Gastroesophageal sphincter (tissue), 4 donors: ENCODE measurements at regions not wholly inside any gene's neighbourhood (a gene's known extent, or its start where the extent isn't known, plus 50 kb on each side); places are given as distances from the start of the nearest gene placed in this dataset.

Source experiments
- ATAC-seq: fragments of 150-250 bp; one replicate; pipeline ENCODE4 v1.9.1; 2016; ENCODE audit warnings: mild to moderate bottlenecking, moderate library complexity
- H3K27ac ChIP-seq, 4 donors: fragments of 200-600 bp; sonication (generic) in 3 of 4; 1 replicate in 3 of 4; 2 replicates in 1 of 4; pipeline ENCODE4 v1.5.1; 2016 to 2019
- H3K27me3 ChIP-seq: fragments of 200-600 bp; sonication (generic); one replicate; pipeline ENCODE4 v1.5.1; 2019
- H3K36me3 ChIP-seq, 2 donors: fragments of 200-600 bp; sonication (generic); one replicate each; pipeline ENCODE4 v1.5.1; 2019; ENCODE audit warnings: control low read depth in 1 of 2
- H3K4me1 ChIP-seq, 3 donors: fragments of 200-600 bp; sonication (generic); 1 replicate in 2 of 3; 2 replicates in 1 of 3; pipeline ENCODE4 v1.5.1; 2016 to 2019; ENCODE audit warnings: control low read depth in 2 of 3
- H3K4me3 ChIP-seq, 2 donors: fragments of 200-600 bp; sonication (generic); one replicate each; pipeline ENCODE4 v1.5.1; 2019; ENCODE audit warnings: mild to moderate bottlenecking in 1 of 2, moderate library complexity in 1 of 2
- H3K9me3 ChIP-seq, 3 donors: fragments of 200-600 bp; sonication (generic); one replicate each; pipeline ENCODE4 v1.5.1; 2017 to 2019; ENCODE audit warnings: control low read depth in 2 of 3
- CTCF ChIP-seq, 4 experiments: fragments of 200-600 bp in 2 of 4; fragments of 450-650 bp in 2 of 4; sonication (generic) in 1 of 4; IDR thresholded peaks; one replicate each; pipeline ENCODE4 v1.5.1; 2017 to 2019; ENCODE audit warnings: antibody characterized with exemption in 4 of 4, mild to moderate bottlenecking in 2 of 4, moderate library complexity in 2 of 4
- EP300 ChIP-seq: sonication (generic); formaldehyde crosslinking; IDR thresholded peaks from one replicate; pipeline ENCODE4 v1.6.1; 2017; ENCODE audit warnings: antibody characterized with exemption, mild to moderate bottlenecking
- POLR2A ChIP-seq, 2 donors: fragments of 450-650 bp; IDR thresholded peaks; one replicate each; pipeline ENCODE4 v1.6.1; 2017; ENCODE audit warnings: antibody characterized with exemption in 2 of 2, mild to moderate bottlenecking in 2 of 2, moderate library complexity in 1 of 2
- POLR2AphosphoS5 ChIP-seq: sonication (generic); formaldehyde crosslinking; IDR thresholded peaks from one replicate; pipeline ENCODE4 v1.6.1; 2017; ENCODE audit warnings: antibody characterized with exemption
- WGBS, 2 donors: methylation state at CpG; one replicate each; pipeline ENCODE4 v1.1.5; 2018; ENCODE audit warnings: low coverage in 1 of 2; 5-methylcytosine and 5-hydroxymethylcytosine counted together

DNA sequence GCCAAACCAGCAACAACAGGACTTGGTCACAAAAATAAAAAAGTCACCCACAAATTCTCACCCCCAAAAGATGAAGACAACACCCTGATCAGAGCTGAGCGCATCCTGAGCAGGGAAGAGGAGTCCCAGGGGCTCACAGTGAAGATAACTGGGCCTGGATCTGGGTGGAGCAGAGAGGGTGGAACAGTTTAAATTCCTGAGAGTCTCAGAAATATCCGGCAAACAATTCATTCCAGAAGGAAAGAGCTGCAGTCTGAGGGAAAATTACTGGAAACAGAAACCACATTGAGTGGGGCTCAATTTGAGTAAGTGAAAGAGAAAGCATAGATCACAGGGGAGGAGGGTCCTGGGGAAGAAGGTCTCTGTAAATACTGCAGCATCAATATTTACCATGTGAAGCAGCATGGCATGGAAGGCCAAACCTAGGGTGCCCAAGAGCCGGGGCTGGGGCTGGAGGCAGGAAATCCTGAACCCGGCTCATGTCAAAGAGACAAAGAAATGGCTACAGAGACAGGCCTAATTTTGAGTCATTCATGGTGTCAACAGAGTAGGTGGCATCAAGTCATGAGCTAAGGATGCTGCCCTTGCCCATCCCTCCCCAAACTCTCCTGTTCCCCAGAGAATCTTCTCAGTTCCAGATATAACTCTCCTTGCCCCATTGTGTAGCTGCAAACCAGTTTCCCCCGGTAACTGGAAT is 61.4 kb upstream of the ZBTB7C start:
- 65 to 72% methylated on average over 3 to 4 of the region's 5 CpGs for WGBS, 2 donors

GRCh38 chr18:48468151-48468550 is 59.0 kb upstream of the ZBTB7C start:
- no peak overlapping the region for H3K4me3 ChIP-seq

More for the DNA sequence above, 61.4 kb upstream of the ZBTB7C start:
- Histone ChIP-seq H3K27ac (peak overlapping the region in 3 of 4 donors; percentile 48 to 75 (median 63)), H3K4me1 (peaks cover 0 to 10% (median 3%) of the 10 kb centered on the region in 3 donors), H3K9me3 (no peaks in the 10 kb centered on the region), H3K4me3 (no peak overlapping the region), H3K27me3 (no peaks in the 10 kb centered on the region), H3K36me3 (no peaks in the 10 kb centered on the region)
- peak; percentile 79 for ATAC-seq
- TF ChIP-seq POLR2AphosphoS5 (no peak), POLR2A (IDR thresholded peaks at IDR 0.05) (no peak), EP300 (no peak), CTCF (IDR thresholded peaks at IDR 0.05) (no peak)

DNA sequence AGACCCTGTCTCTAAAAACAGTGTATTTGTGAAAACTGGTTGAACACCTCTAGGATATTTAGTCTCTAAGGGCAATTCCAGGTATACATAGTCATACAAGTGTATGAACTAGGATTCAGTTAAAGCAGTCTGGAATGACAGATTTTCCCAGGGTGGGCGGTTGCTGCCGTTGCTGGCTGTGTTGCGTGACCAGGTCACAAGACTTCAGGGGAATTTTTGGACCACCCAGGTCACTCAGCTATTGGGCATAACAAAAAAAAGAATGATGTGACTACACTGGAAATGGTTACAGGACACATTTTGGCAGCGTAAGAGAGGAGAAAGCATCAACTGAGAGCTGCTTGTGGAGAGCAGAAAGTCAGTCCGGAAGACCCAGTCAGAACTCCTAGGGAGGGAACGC is 58.0 kb upstream of the ZBTB7C start:
- no peak for TF ChIP-seq CTCF (IDR thresholded peaks at IDR 0.05)
- TF ChIP-seq EP300 = no peak
- no peak for TF ChIP-seq POLR2AphosphoS5
- no peak for TF ChIP-seq POLR2A (IDR thresholded peaks at IDR 0.05)
- 84 to 89% methylated on average over 4 to 6 of the region's 6 CpGs for WGBS, 2 donors

More at GRCh38 chr18:48468151-48468550, 59.0 kb upstream of the ZBTB7C start:
- peak; percentile 26 for ATAC-seq
- H3K27me3 ChIP-seq = no peaks in the 10 kb centered on the region
- no peaks in the 10 kb centered on the region for H3K9me3 ChIP-seq
- 68% methylated on average over 2 of the region's 2 CpGs; no CpG with 5 or more reads in 1 of the 2 donors for WGBS, 2 donors
- H3K36me3 ChIP-seq = no peaks in the 10 kb centered on the region
- H3K27ac ChIP-seq = no peak overlapping the region
- peaks cover 0 to 10% (median 3%) of the 10 kb centered on the region in 3 donors for H3K4me1 ChIP-seq
- TF ChIP-seq POLR2A (IDR thresholded peaks at IDR 0.05) (no peak), EP300 (no peak), CTCF (IDR thresholded peaks at IDR 0.05) (no peak), POLR2AphosphoS5 (no peak)

GRCh38 chr18:48462510-48462909 is 53.3 kb upstream of the ZBTB7C start:
- ATAC-seq = no peak
- no peak for TF ChIP-seq CTCF (IDR thresholded peaks at IDR 0.05)
- no peak for TF ChIP-seq POLR2A (IDR thresholded peaks at IDR 0.05)
- no peak for TF ChIP-seq EP300
- no peak for TF ChIP-seq POLR2AphosphoS5
- Histone ChIP-seq H3K9me3 (no peaks in the 10 kb centered on the region), H3K27ac (no peak overlapping the region), H3K27me3 (no peaks in the 10 kb centered on the region), H3K4me1 (no peaks in the 10 kb centered on the region), H3K4me3 (no peak overlapping the region), H3K36me3 (no peaks in the 10 kb centered on the region)
- 83% methylated on average over 1 of the region's 1 CpG; no CpG with 5 or more reads in 1 of the 2 donors for WGBS, 2 donors

More for the DNA sequence above, 58.0 kb upstream of the ZBTB7C start:
- no peak overlapping the region for H3K27ac ChIP-seq
- no peaks in the 10 kb centered on the region for H3K27me3 ChIP-seq
- peaks cover 0 to 10% (median 3%) of the 10 kb centered on the region in 3 donors for H3K4me1 ChIP-seq
- ATAC-seq = no peak
- H3K36me3 ChIP-seq = no peaks in the 10 kb centered on the region
- no peaks in the 10 kb centered on the region for H3K9me3 ChIP-seq
- no peak overlapping the region for H3K4me3 ChIP-seq

- H3K4me3 ChIP-seq = no peak overlapping the region
- no peaks in the 10 kb centered on the region for H3K4me1 ChIP-seq
- no peaks in the 10 kb centered on the region for H3K9me3 ChIP-seq
- TF ChIP-seq CTCF (IDR thresholded peaks at IDR 0.05) (no peak), POLR2A (IDR thresholded peaks at IDR 0.05) (no peak), POLR2AphosphoS5 (no peak), EP300 (no peak)
- H3K27me3 ChIP-seq = no peaks in the 10 kb centered on the region
- ATAC-seq = no peak
- no peak overlapping the region for H3K27ac ChIP-seq
- no peaks in the 10 kb centered on the region for H3K36me3 ChIP-seq
- WGBS, 2 donors = 88 to 93% methylated on average over 3 of the region's 3 CpGs
Observed at GRCh38 chr18:48460929-48461583, 51.9 kb upstream of the ZBTB7C start.
